Loucy (cell line): ENCODE measurements at regions not wholly inside any gene's neighbourhood (a gene's known extent, or its start where the extent isn't known, plus 50 kb on each side); places are given as distances from the start of the nearest gene placed in this dataset.

ENCODE experiments used
- EZH2phosphoT487 ChIP-seq: fragments of 200-600 bp; IDR thresholded peaks from 2 replicates; pipeline ENCODE4 v1.6.1; 2018; ENCODE audit warnings: antibody characterized with exemption, mild to moderate bottlenecking, moderate library complexity, borderline replicate concordance
- TF ChIP-seq, protein P1 (sequence below): fragments of 200-600 bp; sonication (generic); conservative IDR thresholded peaks from 2 replicates; pipeline ENCODE4 v1.5.1; 2014; ENCODE audit warnings: mild to moderate bottlenecking, antibody characterized with exemption, low read length

DNA sequence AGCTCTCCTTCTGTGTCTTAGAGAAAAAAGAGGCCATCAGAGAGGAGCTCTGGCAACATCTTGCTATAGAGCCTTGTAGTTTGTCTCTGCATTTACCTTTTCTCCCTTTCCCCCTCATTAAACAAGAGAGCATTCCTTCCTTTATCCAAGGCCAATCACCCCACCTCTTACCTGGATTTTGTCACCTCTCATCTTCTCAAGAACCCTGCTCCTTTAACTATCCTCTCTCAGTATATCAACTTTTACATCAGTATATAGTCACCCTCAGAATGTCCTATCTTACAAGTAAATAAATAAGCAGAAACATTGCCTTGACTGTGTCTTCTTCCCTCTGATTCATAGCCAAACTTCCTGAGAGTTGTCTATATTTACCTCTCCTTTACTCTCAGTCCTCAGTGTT, 105.0 kb upstream of the SLC38A2 start:
- TF ChIP-seq, protein P1, sequence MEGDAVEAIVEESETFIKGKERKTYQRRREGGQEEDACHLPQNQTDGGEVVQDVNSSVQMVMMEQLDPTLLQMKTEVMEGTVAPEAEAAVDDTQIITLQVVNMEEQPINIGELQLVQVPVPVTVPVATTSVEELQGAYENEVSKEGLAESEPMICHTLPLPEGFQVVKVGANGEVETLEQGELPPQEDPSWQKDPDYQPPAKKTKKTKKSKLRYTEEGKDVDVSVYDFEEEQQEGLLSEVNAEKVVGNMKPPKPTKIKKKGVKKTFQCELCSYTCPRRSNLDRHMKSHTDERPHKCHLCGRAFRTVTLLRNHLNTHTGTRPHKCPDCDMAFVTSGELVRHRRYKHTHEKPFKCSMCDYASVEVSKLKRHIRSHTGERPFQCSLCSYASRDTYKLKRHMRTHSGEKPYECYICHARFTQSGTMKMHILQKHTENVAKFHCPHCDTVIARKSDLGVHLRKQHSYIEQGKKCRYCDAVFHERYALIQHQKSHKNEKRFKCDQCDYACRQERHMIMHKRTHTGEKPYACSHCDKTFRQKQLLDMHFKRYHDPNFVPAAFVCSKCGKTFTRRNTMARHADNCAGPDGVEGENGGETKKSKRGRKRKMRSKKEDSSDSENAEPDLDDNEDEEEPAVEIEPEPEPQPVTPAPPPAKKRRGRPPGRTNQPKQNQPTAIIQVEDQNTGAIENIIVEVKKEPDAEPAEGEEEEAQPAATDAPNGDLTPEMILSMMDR, result no peak
- TF ChIP-seq EZH2phosphoT487, result no peak
